Effector memory CD4-positive, alpha-beta T cell (primary cell): ENCODE measurements at regions not wholly inside any gene's neighbourhood (a gene's known extent, or its start where the extent isn't known, plus 50 kb on each side); places are given as distances from the start of the nearest gene placed in this dataset.

ENCODE experiments used
- DNase-seq, 3 donors: peaks; one replicate each; pipeline ENCODE4 v3.0.0-alpha.2; 2020
- H3K27ac ChIP-seq: 2 replicates; pipeline ENCODE4 v1.7.0; 2013; ENCODE audit warnings: mild to moderate bottlenecking, low read length, moderate library complexity; ENCODE audit not compliant: insufficient read depth, poor library complexity, severe bottlenecking
- H3K27me3 ChIP-seq: replicated peaks from 2 replicates; pipeline ENCODE4 v1.7.0; 2013; ENCODE audit warnings: mild to moderate bottlenecking, low read length; ENCODE audit not compliant: insufficient read depth, control insufficient read depth, poor library complexity, severe bottlenecking
- H3K36me3 ChIP-seq: 2 replicates; pipeline ENCODE4 v1.7.0; 2013; ENCODE audit warnings: mild to moderate bottlenecking, low read length, moderate library complexity; ENCODE audit not compliant: control insufficient read depth, insufficient read depth
- H3K4me1 ChIP-seq: 2 replicates; pipeline ENCODE4 v1.7.0; 2013; ENCODE audit warnings: low read length, mild to moderate bottlenecking; ENCODE audit not compliant: control insufficient read depth, insufficient read depth, poor library complexity, severe bottlenecking
- H3K4me3 ChIP-seq: 2 replicates; pipeline ENCODE4 v1.7.0; 2013; ENCODE audit warnings: low read length, low read depth, mild to moderate bottlenecking; ENCODE audit not compliant: insufficient read depth, poor library complexity, severe bottlenecking
- H3K9me3 ChIP-seq: 2 replicates; pipeline ENCODE4 v1.7.0; 2013; ENCODE audit warnings: mild to moderate bottlenecking, low read length, moderate library complexity; ENCODE audit not compliant: control insufficient read depth

DNA sequence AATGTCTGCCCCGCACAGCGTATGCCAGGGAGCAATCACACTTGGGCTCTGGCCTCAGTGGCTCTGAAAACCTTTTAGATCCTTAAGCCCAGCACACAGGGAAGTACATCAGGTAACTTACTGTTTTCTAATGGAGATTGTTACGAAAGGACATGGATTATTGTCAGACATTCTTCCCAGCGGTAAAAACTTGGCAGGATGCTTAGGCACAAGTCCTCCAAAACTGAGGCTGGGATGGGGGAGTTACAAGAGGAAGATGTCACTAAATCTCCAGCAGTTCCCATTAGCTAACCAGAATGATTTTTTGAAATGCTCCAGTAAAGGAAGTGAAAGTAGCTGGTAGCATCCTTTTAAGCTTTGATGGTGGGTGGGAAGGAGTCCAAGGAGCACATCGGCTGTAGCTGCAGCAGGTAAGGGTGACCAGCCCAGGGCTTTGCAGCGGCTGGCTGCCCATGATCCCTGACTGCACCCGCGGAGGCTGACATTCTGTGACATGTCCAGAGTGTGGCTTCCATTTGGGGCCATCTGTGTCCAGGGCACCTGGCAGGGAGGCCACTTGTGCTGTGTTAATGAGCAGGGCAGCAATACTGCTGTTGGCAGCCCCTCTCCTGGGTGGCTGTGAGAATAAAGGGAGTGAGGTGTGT lies 165.8 kb downstream of the GADD45G start:
- H3K27me3 ChIP-seq, result no peaks in the 10 kb centered on the region
- no peaks in the 10 kb centered on the region for H3K9me3 ChIP-seq
- no peaks in the 10 kb centered on the region for H3K36me3 ChIP-seq
- no peaks in the 10 kb centered on the region for H3K4me1 ChIP-seq
- DNase-seq, result no peak
- H3K27ac ChIP-seq, result no peak overlapping the region
- H3K4me3 ChIP-seq, result no peak overlapping the region

GRCh38 chr9:89771205-89771604 lies 166.4 kb downstream of the GADD45G start:
- H3K27me3 ChIP-seq, result no peaks in the 10 kb centered on the region
- no peak overlapping the region for H3K4me3 ChIP-seq
- H3K36me3 ChIP-seq, result no peaks in the 10 kb centered on the region
- H3K27ac ChIP-seq, result no peak overlapping the region
- no peaks in the 10 kb centered on the region for H3K9me3 ChIP-seq
- H3K4me1 ChIP-seq, result no peaks in the 10 kb centered on the region
- no peak for DNase-seq

GRCh38 chr9:89773170-89773569 lies 168.4 kb downstream of the GADD45G start:
- Histone ChIP-seq H3K36me3 (no peaks in the 10 kb centered on the region), H3K4me3 (no peak overlapping the region), H3K27ac (no peak overlapping the region), H3K9me3 (no peaks in the 10 kb centered on the region), H3K4me1 (no peaks in the 10 kb centered on the region), H3K27me3 (no peaks in the 10 kb centered on the region)
- no peak for DNase-seq

GRCh38 chr9:89774858-89775370 lies 170.1 kb downstream of the GADD45G start:
- no peaks in the 10 kb centered on the region for H3K4me1 ChIP-seq
- no peaks in the 10 kb centered on the region for H3K27me3 ChIP-seq
- H3K36me3 ChIP-seq, result no peaks in the 10 kb centered on the region
- no peak overlapping the region for H3K27ac ChIP-seq
- no peaks in the 10 kb centered on the region for H3K9me3 ChIP-seq
- DNase-seq, result no peak
- no peak overlapping the region for H3K4me3 ChIP-seq

- H3K4me1 ChIP-seq, result no peaks in the 10 kb centered on the region
- H3K27ac ChIP-seq, result no peak overlapping the region
- H3K4me3 ChIP-seq, result no peak overlapping the region
- no peaks in the 10 kb centered on the region for H3K36me3 ChIP-seq
- H3K9me3 ChIP-seq, result no peaks in the 10 kb centered on the region
- H3K27me3 ChIP-seq, result no peaks in the 10 kb centered on the region
- no peak for DNase-seq
Observed at GRCh38 chr9:89775641-89776040, 170.8 kb downstream of the GADD45G start.

GRCh38 chr9:89776795-89777525 lies 172.1 kb downstream of the GADD45G start:
- Histone ChIP-seq H3K4me1 (no peaks in the 10 kb centered on the region), H3K27ac (no peak overlapping the region), H3K36me3 (no peaks in the 10 kb centered on the region), H3K27me3 (no peaks in the 10 kb centered on the region), H3K9me3 (no peaks in the 10 kb centered on the region), H3K4me3 (no peak overlapping the region)
- DNase-seq, result no peak

- Histone ChIP-seq H3K36me3 (no peaks in the 10 kb centered on the region), H3K9me3 (no peaks in the 10 kb centered on the region), H3K4me3 (no peak overlapping the region), H3K27ac (no peak overlapping the region), H3K4me1 (no peaks in the 10 kb centered on the region), H3K27me3 (no peaks in the 10 kb centered on the region)
- DNase-seq, result no peak
Observed at GRCh38 chr9:89777544-89777943, 172.7 kb downstream of the GADD45G start.

DNA sequence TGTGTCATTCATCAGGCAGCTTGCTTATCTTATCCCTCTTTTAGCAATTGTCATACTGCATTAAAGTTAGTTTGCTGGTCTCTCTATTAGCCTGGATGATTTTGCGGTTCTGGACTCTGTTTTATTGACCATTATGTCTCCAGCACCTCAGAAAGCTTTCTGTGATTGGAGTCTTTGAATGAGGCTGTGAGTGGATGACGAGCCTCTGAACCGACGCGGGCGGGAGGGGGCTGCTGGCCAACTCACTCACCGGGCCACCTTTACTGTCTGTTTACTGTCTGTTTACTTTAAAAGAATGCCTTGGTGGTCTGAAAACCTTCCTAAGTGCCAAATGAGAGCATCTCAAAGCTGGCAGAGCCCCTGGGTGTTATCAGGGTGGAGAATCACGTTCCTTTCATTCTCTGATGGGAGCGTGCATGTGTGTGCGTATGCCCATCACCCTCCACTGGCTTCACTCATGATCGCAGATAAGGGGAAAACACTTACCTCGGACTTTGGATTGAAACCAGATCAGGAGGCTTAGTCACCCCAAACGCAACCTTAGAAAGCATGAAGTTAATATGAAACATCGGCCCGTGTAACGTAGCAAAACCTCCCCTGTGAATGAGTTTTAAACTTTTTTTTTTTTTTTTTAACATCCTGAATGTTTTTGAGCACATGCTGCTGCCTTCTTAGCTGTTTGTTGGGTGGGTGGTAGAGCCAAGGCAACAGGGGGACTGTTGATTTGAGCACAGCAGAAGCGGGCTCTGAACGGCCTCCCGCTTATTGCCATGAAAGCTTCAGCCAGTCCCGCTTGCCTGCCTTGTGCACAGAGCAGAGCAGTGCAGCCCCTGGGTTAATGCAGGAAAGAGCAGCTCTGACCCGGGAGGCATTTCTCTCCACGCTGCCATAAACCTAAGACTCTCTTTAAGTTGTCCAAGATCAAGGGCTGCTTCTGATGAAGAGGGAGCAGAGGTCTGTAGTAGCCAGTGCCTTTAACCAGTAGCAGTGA lies 173.6 kb downstream of the GADD45G start:
- Histone ChIP-seq H3K4me1 (no peaks in the 10 kb centered on the region), H3K9me3 (no peaks in the 10 kb centered on the region), H3K27me3 (no peaks in the 10 kb centered on the region), H3K36me3 (no peaks in the 10 kb centered on the region), H3K4me3 (no peak overlapping the region), H3K27ac (no peak overlapping the region)
- no peak for DNase-seq

GRCh38 chr9:89779405-89780203 lies 174.8 kb downstream of the GADD45G start:
- no peak for DNase-seq

More at GRCh38 chr9:89779405-89780203, 174.8 kb downstream of the GADD45G start:
- H3K36me3 ChIP-seq, result no peaks in the 10 kb centered on the region
- no peaks in the 10 kb centered on the region for H3K4me1 ChIP-seq
- H3K4me3 ChIP-seq, result no peak overlapping the region
- no peaks in the 10 kb centered on the region for H3K27me3 ChIP-seq
- H3K9me3 ChIP-seq, result no peaks in the 10 kb centered on the region
- H3K27ac ChIP-seq, result no peak overlapping the region
